SK-N-SH treated with all-trans-retinoic acid at 6 μM for 48 hours (cell line): ENCODE measurements at regions not wholly inside any gene's neighbourhood (a gene's known extent, or its start where the extent isn't known, plus 50 kb on each side); places are given as distances from the start of the nearest gene placed in this dataset.

Experiments
- ARNTL ChIP-seq: fragments of 450-650 bp; formaldehyde crosslinking; IDR thresholded peaks from 2 replicates; pipeline ENCODE4 v1.5.0; 2020; ENCODE audit warnings: low read depth, mild to moderate bottlenecking, moderate library complexity, borderline replicate concordance
- CREB5 ChIP-seq: fragments of 250-450 bp; sonication (Bioruptor Pico); IDR thresholded peaks from 2 replicates; pipeline ENCODE4 v1.5.1; 2020; ENCODE audit warnings: low read depth, mild to moderate bottlenecking, moderate library complexity
- ESRRG ChIP-seq: fragments of 250-450 bp; sonication (Bioruptor Pico); IDR thresholded peaks from 2 replicates; pipeline ENCODE4 v1.6.1; 2021; ENCODE audit warnings: mild to moderate bottlenecking
- PATZ1 ChIP-seq: fragments of 250-450 bp; sonication (Bioruptor Pico); IDR thresholded peaks from 2 replicates; pipeline ENCODE4 v1.8.0; 2020; ENCODE audit warnings: mild to moderate bottlenecking, moderate library complexity, borderline replicate concordance
- RARB ChIP-seq: fragments of 250-450 bp; sonication (Bioruptor Pico); IDR thresholded peaks from 2 replicates; pipeline ENCODE4 v1.8.0; 2021; ENCODE audit warnings: mild to moderate bottlenecking, moderate library complexity
- TCF4 ChIP-seq: fragments of 250-450 bp; sonication (Bioruptor Pico); IDR thresholded peaks from 2 replicates; pipeline ENCODE4 v1.8.0; 2021; ENCODE audit warnings: mild to moderate bottlenecking, moderate library complexity, borderline replicate concordance
- TSHZ2 ChIP-seq: fragments of 250-450 bp; sonication (Bioruptor Pico); IDR thresholded peaks from 2 replicates; pipeline ENCODE4 v1.5.0; 2020; ENCODE audit warnings: mild to moderate bottlenecking, moderate library complexity
- ZC3H10 ChIP-seq: fragments of 250-450 bp; sonication (Bioruptor Pico); IDR thresholded peaks from 2 replicates; pipeline ENCODE4 v1.5.1; 2021; ENCODE audit warnings: mild to moderate bottlenecking, moderate library complexity
- ZNF565 ChIP-seq: fragments of 450-650 bp; formaldehyde crosslinking; conservative IDR thresholded peaks from 2 replicates; pipeline ENCODE4 v1.5.0; 2020; ENCODE audit warnings: low read depth, mild to moderate bottlenecking, moderate library complexity
- ZNF70 ChIP-seq: fragments of 450-650 bp; formaldehyde crosslinking; IDR thresholded peaks from 2 replicates; pipeline ENCODE4 v1.5.0; 2020; ENCODE audit warnings: mild to moderate bottlenecking, moderate library complexity

- TF ChIP-seq PATZ1 (CRISPR knock-in tag), result no peak
- no peak for TF ChIP-seq ARNTL
- no peak for TF ChIP-seq ZNF565 (CRISPR knock-in tag)
- TF ChIP-seq ZC3H10 (CRISPR knock-in tag), result no peak
- TF ChIP-seq RARB (CRISPR knock-in tag), result no peak
- no peak for TF ChIP-seq CREB5 (CRISPR knock-in tag)
- TF ChIP-seq ESRRG (CRISPR knock-in tag), result no peak
- no peak for TF ChIP-seq TCF4
- TF ChIP-seq TSHZ2 (CRISPR knock-in tag), result no peak
- no peak for TF ChIP-seq ZNF70
Observed at GRCh38 chr5:52694648-52695047, 93.1 kb upstream of the ITGA1 start.
